NCI-H2029 treated with DMSO at 0.1 percent for 48 hours (cell line): ENCODE measurements at regions not wholly inside any gene's neighbourhood (a gene's known extent, or its start where the extent isn't known, plus 50 kb on each side); places are given as distances from the start of the nearest gene placed in this dataset.
"Not testable (repeated sequence)": the region's sequence is repeated elsewhere in the genome, so short reads cannot be mapped to it uniquely, and the experiment has no call there.

ENCODE experiments used
- DNase-seq: peaks from one replicate; lab custom pipeline; 2025; lab: John Stamatoyannopoulos, UW

DNA sequence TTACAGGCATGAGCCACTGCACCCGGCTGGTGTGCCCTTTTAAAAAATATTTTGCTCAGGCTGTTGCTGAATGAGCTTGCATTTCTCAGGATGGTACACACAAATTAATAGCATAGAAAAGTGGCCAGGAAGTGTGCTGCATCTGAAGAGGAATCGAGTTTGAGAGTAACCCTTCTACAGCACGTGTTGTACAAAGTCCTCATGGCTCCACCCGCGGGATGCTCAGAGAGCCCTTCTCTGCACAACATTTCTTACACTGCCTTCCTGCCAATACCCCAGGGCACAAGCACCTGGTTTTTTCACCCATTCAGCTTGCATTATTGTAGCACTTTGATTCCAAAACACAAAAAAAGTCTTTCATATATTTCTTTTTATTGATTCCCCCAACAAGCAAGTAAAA, 90.1 kb upstream of the NEDD4L start:
- DNase-seq, result no peak

- peak; percentile 1 for DNase-seq
Observed at GRCh38 chr18:57951999-57952774, 91.8 kb upstream of the NEDD4L start.

DNA sequence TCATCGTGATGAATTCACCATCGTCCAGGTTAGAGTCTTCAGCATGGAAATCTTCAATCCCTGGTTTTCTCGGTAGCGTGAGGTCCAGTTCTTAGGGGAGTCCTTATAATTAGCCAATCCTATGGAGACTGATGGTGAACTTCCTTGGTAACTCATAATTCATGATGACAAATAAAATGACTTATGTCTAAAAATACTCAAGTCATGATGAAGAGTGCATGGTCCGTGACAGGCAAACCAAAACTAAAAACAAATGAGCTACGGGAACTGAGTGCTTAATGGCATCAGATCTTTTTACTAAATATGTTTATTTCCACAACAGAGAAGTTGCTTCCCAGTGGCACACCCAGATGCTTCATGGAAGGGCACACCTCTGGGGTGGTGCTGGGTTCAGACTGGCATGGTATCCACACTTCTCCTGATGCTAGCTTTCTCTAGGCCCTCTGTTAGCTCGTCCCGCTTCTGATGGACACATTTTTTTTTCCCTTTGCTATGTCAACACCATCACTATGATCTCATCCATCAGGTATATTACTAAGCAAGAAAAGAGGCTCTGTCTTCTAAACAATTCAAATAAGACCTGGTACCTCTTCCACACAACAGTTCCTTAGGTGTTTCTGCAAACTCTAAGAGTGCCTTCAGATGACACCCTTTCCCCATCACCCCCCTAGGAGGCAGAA, 92.8 kb upstream of the NEDD4L start:
- no peak for DNase-seq

DNA sequence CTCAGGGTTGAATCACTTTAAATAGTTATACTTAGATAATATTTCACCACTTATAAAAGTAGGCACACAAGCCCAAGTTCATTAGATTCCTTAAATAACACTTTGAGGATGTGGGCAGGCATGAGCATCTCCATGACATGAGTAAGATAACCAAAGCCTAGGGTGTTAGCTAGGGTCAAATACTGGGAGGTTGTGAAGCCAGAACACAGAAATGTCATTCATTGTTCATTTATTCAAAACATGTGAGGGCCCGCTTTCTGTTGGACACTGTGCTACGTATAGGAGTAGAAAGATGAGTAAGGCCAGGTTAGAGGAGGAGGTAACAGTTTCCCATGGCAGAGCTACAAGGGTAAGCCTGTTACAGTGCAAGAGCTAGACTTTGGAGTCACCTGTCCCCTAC, 93.5 kb upstream of the NEDD4L start:
- no peak for DNase-seq

DNA sequence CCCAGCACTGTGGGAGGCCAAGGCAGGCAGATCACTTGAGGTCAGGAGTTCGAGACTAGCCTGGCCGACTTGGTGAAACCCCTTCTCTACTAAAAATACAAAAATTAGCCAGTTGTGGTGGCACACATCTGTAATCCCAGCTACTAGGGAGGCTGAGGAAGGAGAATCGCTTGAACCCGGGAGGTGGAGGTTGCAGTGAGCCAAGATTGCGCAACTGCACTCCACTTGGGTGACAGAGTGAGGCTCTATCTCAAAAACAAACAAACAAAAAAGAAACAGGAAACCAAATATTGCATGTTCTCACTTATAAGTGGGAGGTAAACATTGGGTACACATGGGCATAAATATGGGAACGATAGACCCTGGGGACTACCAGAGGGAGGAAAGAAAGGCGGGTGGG, 94.7 kb upstream of the NEDD4L start:
- DNase-seq, result not testable (repeated sequence)

DNA sequence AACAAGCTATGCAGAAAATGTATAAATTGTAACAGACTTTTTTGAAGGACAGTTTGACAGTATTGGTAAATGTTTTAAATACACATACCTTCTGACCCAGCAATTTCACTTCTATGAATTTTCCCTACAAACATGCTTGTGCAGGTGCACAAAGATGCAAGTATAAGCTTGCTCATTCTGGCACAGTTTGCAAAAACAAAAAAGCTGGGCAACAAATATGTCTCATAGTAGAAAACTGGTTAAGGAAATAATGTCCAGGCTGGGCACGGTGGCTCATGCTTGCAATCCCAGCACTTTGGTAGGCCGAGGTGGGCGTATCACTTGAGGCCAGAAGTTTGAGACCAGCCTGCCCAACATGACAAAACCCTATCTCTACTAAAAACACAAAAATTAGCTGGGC, 96.9 kb upstream of the NEDD4L start:
- DNase-seq, result no peak

GRCh38 chr18:57943723-57944122, 100.3 kb upstream of the NEDD4L start:
- DNase-seq, result no peak

- no peak for DNase-seq
Observed at GRCh38 chr18:57942493-57942892, 101.5 kb upstream of the NEDD4L start.

- no peak for DNase-seq
Observed at GRCh38 chr18:57941841-57942489, 102.1 kb upstream of the NEDD4L start.

DNA sequence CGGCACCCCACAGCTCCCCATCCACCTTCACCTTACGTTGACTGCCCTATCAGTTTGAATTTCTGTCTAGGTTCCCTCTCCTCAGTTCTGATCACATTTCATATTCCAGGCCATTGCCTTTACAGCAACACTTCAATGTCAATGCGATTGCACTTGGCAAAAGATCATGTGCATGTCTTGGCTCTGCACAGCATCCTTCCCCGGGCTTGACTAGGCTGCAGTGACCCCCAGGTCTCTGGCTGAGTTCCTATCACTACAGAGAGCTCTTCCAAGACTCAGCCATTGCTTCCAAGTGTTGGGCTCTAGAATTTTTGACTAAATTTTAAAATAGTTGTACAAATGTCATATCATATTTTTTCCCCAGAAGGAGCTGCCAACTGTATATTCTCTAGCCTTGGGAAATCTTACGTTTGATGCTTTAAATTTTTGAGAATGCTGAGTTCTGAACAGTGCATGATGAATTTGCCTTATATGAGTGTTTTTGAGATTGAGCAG, 103.8 kb upstream of the NEDD4L start:
- no peak for DNase-seq

DNA sequence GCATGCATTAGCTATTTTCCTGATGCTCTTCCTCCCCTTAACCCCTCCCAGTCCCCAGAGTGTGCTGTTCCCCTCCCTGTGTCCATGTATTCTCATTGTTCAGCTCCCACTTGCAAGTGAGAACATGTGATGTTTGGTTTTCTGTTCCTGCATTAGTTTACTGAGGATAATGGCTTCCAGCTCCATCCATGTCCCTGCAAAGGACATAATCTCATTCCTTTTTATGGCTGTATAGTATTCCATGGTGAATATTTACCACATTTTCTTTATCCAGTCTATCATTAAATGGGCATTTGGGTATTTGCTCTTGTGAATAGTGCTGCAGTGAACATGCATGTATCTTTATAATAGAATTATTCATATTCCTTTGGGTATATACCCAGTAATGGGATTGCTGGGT, 109.7 kb upstream of the NEDD4L start:
- not testable (repeated sequence) for DNase-seq

DNA sequence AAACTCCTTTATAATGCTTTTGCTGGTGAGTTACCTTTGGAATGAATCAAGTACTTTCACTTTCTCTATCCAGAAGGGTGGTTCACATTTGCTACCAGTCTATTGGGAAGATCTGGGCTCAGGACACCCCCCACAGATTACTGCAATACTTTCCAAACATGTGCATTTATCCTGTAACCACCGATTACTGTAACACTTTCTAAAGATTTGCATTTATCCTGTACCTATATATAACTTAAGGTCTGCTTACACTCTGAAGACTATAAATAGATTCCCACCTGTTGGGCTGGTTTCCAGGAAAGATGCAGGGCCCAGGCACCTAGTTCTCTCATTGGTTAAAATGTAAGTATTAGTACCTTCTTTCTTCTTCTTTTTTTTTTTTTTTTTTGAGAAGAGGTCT, 113.0 kb upstream of the NEDD4L start:
- DNase-seq, result peak; percentile 26

- peak; percentile 63 for DNase-seq
Observed at GRCh38 chr18:57930476-57930875, 113.5 kb upstream of the NEDD4L start.

GRCh38 chr18:57929922-57930321, 114.1 kb upstream of the NEDD4L start:
- no peak for DNase-seq

GRCh38 chr18:57928466-57928865, 115.6 kb upstream of the NEDD4L start:
- DNase-seq, result no peak

- no peak for DNase-seq
Observed at GRCh38 chr18:57927511-57927910, 116.5 kb upstream of the NEDD4L start.

- DNase-seq, result no peak
Observed at GRCh38 chr18:57925706-57926105, 118.3 kb upstream of the NEDD4L start.

GRCh38 chr18:57923611-57924010, 120.4 kb upstream of the NEDD4L start:
- no peak for DNase-seq

GRCh38 chr18:57922885-57923284, 119.8 kb upstream of the ATP8B1 start:
- DNase-seq, result no peak

- no peak for DNase-seq
Observed at GRCh38 chr18:57921708-57922107, 118.6 kb upstream of the ATP8B1 start.

DNA sequence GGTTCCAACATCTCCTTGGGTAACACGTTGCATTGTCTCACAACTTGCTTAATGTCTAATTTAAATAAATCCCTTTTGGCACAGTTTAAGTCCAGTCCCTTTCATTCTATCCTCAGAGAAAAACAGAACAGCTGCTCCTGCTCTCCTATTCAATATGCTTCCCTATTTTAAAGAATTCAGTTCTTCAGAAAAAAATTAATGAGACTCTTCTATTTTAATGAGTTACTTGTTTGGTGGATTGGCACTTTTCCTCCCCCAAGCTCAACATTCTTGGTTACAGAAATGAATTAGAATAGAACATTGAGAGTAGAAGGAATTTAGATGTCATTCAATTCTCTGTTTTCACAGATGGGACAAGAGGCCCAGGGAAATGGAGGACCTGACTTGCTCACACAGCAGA, 116.9 kb upstream of the ATP8B1 start:
- DNase-seq, result no peak

GRCh38 chr18:57918601-57919000, 115.5 kb upstream of the ATP8B1 start:
- no peak for DNase-seq

- no peak for DNase-seq
Observed at GRCh38 chr18:57916684-57917083, 113.6 kb upstream of the ATP8B1 start.
